OCI-LY1 (cell line): ENCODE measurements at regions not wholly inside any gene's neighbourhood (a gene's known extent, or its start where the extent isn't known, plus 50 kb on each side); places are given as distances from the start of the nearest gene placed in this dataset.

ENCODE experiments used
- EZH2 ChIP-seq: fragments of 200-600 bp; sonication (generic), shearing (Covaris generic); IDR thresholded peaks from 2 replicates; pipeline ENCODE4 v1.8.0; 2017; ENCODE audit warnings: borderline replicate concordance, mixed run types, mild to moderate bottlenecking, antibody characterized with exemption, low read length, moderate library complexity, mixed read lengths
- TF ChIP-seq, protein P1 (sequence below): fragments of 200-600 bp; sonication (generic), shearing (Covaris generic); IDR thresholded peaks from 2 replicates; pipeline ENCODE4 v1.5.1; 2017; ENCODE audit warnings: mild to moderate bottlenecking, antibody characterized with exemption, low read length, moderate library complexity, mixed read lengths

GRCh38 chr7:98056580-98056979 is 50.1 kb upstream of the LMTK2 start:
- TF ChIP-seq, protein P1, sequence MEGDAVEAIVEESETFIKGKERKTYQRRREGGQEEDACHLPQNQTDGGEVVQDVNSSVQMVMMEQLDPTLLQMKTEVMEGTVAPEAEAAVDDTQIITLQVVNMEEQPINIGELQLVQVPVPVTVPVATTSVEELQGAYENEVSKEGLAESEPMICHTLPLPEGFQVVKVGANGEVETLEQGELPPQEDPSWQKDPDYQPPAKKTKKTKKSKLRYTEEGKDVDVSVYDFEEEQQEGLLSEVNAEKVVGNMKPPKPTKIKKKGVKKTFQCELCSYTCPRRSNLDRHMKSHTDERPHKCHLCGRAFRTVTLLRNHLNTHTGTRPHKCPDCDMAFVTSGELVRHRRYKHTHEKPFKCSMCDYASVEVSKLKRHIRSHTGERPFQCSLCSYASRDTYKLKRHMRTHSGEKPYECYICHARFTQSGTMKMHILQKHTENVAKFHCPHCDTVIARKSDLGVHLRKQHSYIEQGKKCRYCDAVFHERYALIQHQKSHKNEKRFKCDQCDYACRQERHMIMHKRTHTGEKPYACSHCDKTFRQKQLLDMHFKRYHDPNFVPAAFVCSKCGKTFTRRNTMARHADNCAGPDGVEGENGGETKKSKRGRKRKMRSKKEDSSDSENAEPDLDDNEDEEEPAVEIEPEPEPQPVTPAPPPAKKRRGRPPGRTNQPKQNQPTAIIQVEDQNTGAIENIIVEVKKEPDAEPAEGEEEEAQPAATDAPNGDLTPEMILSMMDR: no peak
- no peak for TF ChIP-seq EZH2
